GM19238 (cell line): ENCODE measurements at regions not wholly inside any gene's neighbourhood (a gene's known extent, or its start where the extent isn't known, plus 50 kb on each side); places are given as distances from the start of the nearest gene placed in this dataset.
"Not testable (repeated sequence)": the region's sequence is repeated elsewhere in the genome, so short reads cannot be mapped to it uniquely, and the experiment has no call there.

Experiments used
- DNase-seq: peaks from one replicate; pipeline ENCODE4 v3.0.0; 2011; ENCODE audit warnings: low spot score; ENCODE audit not compliant: insufficient read length

DNA sequence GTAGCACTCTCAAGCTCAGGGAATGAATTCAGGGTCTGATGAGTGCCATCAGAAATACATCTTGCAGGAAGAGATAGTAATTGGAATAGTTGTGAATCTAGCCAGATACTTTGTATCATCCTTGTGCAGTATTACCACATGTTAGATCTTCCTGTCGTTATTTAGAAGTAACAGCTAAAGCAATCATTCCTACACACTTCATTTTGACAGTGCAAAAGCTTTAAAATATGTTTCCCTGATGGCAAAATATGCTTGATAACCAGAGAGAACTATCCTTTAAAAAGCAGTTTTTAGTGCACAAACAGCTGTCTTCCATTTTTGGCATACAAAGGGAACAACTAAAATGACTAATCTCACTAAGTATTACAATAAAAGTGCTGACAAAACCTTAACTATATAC lies 149.5 kb upstream of the SLC38A2 start:
- no peak for DNase-seq

DNA sequence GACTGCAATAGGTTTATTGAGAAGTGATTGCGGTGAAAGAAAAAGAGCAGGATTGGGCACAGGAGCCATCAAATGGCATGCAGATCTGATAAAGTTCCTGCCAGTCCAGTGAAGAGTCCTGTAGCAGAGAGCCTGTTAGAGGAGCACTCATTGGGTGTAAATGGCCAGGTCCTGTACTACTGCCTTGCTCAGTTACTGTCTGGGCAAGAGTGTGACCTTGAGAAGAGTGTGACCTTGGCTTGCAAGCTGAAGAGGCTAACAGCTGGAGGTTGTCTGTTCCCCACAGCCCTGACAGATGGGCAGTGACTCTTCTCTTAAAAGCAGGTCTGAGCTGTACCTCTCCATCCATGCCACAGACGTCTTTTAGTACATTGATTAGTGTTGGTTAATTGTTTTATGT lies 148.6 kb upstream of the SLC38A2 start:
- DNase-seq: no peak

DNA sequence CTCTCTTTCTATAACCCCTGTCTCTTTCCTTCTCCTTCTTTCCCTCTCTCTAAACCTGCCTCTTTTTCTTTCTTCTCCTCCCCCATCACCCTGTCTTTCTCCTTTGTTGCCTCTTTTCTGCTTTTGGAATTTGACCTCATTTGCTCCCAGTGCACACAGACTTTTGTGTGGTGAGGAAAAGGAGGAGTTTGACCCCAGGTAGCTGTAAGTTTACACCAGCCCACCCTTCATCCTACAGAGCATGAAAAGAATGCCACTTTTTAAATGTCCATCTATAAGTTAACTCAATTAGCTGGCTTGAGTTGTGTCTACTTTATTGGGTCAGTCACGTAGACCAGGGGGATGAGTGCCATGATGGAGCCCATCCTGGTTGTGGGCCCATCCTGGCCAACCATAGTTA lies 146.8 kb upstream of the SLC38A2 start:
- no peak for DNase-seq

DNA sequence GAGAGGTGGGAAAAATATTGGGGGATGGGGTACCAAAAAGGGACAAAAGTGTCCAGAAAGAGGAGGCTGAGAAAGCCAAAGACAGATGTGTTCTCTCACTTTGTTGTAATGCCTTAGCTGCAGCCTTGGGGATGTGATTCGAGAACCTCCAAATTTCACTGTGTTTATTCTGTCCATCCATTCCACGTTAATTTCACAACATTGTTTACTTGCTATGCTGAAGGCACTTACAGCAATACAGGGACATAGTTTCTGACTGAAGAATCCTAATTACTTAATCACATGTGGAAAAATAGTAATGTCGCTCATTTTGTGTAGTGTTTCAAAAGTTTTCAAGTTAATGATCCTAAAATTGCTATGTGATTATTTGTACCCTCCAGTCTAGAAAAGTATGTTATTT lies 146.2 kb upstream of the SLC38A2 start:
- DNase-seq: no peak

DNA sequence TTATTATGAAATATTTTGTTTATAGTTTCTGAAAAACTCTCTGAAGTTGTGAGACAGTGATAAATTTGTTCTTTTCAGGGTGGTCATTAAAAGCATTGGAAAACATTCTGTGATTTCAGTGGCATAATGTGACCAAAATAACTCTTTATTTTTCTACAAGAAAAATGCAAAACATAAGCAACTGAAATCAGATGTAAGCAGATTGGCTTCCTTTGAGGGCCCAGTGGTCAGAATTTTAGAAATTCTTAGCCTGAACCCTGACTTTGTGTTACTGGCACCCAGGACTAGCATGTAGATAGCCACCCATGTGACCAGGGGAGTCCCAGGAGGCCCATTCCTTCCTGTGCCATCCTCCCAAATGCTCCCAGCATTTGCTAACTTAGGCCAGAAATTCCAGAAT lies 145.6 kb upstream of the SLC38A2 start:
- DNase-seq: no peak

DNA sequence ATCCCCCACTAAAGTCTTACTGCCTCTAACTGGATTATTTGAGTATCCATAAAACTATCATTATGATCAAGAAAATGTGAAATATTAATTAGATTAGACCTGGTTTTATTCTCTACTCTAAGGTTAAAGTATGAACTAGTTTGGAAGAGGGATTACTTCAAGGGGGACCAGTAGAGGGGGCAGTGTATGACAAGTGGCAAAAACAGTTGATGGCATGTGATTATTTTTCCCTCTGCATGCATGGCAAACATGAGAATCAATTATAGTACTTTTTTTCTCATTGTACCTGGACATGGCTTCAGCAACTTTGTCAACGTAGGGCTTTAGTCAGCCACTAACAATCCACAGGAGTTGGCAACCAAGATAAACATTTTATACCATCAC lies 145.0 kb upstream of the SLC38A2 start:
- DNase-seq: no peak

DNA sequence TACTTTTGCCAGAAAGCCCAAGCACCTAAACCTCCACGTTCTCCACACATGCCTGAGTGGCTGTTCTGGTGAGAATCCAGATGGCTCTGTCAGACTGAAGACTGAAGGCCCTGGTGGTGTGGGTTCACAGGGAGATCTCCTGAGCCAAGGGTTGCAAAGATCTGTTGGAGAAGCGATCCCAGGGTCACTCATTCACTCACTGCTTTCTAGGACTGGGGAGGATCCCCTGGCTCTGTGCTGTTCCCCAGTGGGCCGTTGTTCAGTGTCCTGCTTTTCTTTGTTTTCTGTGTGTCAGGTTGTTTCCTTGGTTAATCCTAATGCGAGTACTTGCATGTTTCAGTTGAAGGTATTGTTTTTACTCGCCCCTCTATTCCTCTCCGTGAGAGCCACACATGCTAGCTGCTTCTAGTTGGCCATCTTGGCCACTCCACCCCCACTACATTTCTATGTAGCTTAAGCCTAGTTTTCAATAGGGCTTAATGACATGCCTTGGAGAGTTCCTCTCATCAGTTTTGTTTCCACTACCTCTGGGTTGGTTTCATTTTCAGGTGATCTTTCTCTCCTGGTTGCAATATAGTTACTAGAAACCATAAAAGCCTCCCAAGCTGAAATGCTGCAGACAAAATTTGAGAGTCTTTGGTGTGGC lies 144.5 kb upstream of the SLC38A2 start:
- peak; percentile 22 for DNase-seq

DNA sequence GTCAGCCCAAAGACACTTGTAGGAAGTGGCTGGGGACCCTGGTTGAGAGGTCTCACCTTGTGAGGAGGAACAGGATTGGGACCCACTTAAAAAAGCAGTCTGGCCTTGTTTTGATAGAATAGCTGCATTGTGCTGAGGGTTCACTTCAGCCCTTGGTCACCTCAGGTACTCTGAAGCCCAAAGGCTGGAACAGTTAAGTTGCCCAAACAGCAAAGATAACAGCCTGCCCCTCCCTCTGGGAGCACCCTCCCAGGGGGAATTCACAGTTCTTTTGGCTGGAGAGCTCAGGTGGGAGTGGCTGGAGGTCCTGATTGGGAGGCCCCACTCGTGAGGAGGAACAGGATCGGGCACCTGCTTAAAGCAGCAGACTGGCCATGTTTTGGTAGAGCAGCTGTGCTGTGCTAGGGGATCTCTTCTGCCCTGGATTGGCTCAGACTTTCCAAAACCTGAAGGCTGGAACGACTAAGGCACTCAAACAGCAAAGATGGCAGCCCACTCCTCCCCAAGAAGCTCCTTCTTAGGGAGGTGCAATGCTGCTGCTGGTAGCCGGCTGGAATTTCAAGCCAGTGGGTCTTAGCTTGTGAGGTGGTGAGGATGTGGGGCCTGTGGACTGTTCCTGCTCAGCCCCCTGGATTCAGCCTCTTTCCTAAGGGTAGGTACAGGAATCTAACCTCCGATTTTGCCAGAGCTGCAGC lies 143.8 kb upstream of the SLC38A2 start:
- no peak for DNase-seq

DNA sequence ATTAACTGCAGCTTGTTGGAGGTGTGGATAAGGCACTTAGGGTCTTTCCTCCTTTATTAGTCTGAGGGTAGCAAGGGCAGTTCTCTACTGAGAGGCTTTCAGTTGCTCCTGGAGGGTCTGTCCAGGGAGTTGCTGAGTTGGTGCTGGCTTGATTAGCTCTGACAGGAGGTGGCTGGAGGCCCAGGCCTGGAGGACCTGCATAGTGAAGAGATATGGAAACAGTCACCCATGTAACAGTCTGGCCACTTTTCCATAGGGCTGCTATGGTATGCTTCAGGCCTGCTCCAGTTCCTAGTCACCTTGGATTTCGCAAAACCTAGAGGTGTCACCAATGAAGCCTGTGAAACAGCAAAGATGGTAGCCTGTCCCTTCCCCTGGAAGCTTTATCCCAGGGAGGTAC lies 143.3 kb upstream of the SLC38A2 start:
- no peak for DNase-seq

DNA sequence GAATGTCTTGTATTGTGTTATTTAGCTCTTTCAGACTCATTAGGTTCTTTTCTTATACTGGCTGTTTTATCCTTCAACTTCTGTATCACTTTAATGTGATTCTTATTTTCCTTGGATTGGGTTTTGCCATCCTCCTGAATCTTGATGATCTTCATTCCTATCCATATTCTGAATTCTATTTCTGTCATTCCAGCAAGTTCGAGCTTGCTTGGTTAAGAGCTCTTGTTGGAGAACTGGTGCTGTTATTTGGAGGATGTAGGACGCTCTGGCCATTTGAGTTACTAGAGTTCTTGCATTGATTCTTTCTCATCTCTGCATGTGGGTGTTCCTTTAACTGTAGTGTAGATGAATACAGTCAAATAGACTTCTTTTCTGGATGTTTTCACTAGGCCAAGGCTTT lies 142.3 kb upstream of the SLC38A2 start:
- DNase-seq: no peak

DNA sequence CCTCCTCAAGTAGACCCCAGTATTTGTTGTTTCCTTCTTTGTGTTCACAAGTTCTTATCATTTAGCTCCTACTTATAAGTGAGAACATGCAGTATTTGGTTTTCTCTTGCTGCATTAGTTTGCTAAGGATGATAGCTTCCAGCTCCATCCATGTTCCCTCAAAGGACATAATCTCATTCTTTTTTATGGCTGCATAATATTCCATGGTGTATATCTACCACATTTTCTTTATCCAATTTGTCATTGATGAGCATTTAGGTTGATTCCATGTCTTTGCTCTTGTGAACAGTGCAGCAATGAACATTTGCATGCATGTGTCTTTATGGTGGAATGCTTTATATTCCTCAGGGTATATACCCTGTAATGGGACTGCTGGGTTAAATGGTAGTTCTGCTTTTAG lies 137.7 kb upstream of the SLC38A2 start:
- DNase-seq: not testable (repeated sequence)

DNA sequence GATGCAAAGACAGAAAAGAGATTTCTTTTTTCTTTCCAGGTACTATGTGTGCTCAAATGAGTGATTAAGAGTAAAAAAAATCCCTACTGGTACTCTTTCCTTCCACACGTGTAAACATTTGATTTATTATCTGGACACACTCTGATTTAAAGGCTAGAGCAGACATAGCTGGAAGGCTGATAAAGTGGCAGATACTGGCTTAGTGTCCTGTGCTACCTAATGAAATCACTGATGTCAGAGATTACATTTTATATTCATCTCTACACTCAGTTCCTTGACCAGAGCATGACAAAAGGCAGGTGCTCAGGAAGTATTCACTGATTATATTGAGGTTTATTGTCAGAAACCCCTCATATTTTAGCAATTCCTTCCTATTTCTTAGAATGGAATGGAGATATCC lies 136.6 kb upstream of the SLC38A2 start:
- no peak for DNase-seq

DNA sequence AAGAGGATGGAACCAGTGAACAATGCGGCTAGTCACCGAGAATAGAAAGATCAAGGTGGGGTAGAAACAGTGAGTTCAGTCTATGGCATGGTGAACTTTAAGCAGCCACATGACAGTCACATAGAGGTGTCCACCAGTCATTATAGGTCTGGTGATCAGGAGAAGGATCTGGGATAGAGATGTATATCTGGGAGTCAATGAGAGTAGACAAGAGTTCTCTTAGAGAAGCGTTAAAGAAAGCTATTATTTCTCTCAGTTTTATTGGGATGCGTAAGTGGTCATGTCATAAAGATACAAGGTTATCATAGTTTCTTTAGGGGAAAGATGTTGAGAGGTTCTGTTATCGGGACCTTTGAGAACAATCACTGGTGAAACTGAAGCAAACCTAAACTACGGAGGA lies 136.1 kb upstream of the SLC38A2 start:
- DNase-seq: no peak

DNA sequence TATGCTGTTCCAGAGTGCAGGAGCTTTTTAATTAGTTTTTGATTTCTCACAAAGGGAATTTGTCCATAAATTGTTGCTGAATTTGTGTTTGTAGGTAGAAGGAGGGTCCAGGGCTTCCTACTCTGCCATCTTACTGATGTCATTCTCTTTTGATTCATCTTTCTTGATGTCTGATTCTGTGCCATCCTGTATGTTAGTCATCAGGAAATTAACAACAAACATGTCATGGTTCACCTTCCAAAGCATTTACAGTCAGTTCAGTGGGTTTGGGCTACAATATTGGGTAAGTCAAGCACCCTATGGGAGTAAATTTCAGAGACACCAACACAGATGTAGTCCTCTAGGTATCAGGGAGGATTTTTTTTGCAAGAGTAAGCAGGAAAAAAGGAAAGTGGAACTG lies 135.2 kb upstream of the SLC38A2 start:
- no peak for DNase-seq

DNA sequence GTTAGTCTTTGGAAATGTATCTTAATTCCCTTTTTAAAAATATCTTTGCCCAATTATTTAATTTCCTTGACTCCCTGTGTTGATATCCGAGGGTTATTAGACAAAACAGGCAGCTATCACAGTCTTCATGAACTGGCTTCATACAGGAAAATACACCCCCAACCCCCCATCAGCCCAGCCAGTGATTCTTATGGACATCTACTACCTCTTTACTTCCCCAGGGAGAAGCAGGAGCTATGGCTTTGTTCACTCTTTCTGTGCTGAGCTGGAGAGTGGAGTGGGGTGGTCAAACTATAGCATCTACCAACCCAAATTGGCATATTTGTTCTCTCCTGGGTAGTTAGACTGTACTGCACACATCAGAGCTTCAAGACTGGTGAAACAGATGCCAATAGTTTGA lies 134.4 kb upstream of the SLC38A2 start:
- DNase-seq: no peak

DNA sequence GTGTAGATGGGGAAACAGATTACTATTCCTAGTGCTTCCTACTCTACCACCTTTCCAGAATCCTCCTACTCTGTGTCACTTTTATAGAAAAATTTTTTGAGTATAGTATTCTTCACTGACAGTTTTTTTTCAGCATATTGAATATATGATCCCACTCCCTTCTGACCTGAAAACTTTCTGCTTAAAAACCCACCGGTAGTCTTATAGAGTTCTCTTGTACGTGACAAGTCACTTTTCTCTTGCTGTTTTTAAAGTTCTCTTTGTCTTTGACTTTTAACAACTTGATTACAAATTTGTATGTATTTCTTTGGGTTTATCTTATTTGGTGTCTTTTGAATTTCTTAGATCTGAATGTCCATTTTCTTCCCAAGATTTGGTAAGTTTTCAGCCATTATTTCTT lies 133.6 kb upstream of the SLC38A2 start:
- no peak for DNase-seq

DNA sequence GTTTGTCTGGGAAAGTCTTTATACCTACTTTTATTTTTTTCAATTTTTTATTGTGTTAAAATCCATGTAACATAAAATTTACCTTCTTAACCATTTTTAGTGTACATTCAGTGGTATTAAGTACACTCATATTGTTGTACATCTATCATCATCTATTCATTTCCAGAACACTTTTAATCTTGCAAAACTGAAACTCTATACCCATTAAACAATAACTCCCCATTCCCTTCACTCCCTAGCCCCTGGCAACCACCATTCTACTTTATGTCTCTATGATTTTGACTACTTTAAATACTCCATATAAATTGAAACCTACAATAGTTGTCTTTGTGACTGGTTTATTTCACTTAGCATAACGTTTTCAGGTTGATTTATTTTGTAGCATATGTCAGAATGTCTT lies 131.9 kb upstream of the SLC38A2 start:
- DNase-seq: no peak

DNA sequence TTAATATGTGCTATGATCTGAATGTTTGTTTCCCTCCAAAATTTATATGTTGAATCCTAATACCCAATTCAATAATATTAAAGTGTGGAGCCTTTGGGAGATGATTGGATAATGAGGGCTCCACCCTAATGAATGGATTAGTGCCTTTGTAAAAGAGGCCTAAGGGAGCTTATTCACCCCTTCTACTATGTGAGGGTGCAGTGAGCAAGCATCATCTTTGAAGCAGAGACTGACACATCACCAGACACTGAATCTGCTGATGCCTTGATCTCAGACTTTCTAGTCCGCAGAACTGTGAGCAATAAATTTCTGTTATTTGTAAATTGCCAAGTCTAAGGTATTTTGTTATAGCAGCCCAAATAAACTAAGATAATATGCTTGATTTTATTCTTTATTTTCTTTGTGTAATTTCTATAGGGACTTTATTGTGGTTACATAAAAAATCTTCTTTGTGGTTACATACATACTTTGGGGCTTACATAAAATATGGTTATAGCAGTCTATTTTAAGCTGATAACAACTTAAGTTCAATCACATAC lies 131.1 kb upstream of the SLC38A2 start:
- DNase-seq: no peak

DNA sequence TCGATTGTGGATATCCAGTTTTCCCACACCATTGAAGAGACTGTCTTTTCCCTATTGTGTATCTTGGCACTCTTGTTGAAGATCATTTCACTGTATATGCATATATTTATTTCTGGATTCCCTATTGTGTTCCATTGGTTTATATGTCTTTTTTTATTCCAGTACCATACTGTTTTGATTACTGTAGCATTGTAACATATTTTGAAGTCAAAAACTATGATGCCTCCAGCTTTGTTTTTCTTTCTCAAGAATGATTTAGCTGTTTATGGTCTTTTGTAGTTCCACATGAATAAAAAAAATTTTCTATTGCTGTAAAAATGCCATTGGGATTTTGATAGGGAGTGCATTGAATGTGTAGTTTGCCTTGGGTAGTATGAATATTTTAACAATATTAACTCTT lies 128.1 kb upstream of the SLC38A2 start:
- DNase-seq: no peak

DNA sequence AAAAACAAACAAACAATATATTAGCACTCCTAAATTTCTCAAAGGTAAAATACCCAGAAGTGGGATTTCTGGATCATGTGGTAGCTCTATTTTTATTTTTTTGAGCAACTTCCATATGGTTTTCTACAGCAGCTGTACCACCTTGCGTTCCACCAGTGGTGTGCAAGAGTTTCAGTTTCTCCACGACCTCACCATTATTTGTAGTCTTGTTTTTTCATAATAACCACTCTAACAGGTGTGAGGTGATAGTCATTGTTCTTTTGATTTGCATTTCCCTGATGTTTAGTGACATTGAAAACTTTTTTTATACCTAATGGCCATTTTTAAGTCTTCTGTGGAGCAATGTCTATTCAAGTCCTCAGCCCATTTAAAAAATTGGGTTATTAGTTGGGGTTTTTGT lies 127.3 kb upstream of the SLC38A2 start:
- DNase-seq: no peak

DNA sequence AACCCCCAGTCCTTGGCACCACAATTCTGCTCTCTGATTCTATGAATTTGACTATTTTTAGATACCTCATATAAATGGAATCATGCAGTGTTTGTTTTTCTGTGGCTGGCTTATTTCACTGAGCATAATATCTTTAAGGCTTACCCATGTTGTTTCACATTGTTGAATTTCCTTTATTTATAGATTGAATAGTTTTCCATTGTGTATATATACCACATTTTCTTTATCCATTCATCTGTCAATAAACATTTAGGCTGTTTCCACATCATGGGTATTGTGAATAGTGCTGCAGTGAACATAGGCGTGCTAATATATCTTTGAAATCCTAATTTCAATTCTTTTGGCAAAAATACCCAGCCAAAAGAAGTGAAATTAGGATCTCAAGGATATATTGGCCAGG lies 126.7 kb upstream of the SLC38A2 start:
- no peak for DNase-seq

DNA sequence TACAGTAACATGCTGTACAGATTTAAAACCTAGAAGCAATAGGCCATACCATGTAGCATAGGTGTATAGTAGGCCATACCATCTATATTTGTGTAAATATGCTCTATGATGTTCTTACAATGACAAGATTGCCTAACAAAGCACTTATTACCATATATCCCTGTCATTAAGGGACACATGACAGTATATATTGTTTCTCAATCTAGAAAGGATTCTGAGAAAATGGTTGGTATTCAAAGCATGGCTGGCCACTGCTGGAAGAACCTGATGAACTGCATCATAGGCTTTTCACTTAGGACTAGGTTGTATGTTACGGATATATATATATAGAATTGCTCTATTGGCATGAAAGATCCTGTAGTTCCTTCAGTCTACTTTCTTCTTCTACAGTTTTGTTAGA lies 125.2 kb upstream of the SLC38A2 start:
- no peak for DNase-seq

DNA sequence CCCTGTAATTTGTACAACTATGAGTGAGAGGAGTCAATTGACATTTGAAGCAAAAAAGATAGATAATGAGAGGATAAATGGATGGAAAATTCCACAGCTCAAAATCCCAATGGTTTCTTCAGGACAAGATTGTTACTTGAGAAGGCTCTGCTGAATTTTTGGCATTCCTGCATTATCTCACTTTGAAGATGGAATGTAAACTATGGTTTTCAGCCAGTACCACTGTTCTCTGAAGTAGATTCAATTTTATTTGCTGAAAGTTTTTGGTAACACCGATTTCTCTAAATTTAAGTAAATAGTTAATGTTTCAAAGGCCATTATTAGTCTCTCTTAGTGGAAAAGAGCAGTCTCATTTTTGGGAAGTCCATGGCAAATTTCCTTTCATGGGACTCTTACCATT lies 121.9 kb upstream of the SLC38A2 start:
- DNase-seq: no peak
